ENCODE measurements at regions not wholly inside any gene's neighbourhood (a gene's known extent, or its start where the extent isn't known, plus 50 kb on each side); places are given as distances from the start of the nearest gene placed in this dataset.

DNA sequence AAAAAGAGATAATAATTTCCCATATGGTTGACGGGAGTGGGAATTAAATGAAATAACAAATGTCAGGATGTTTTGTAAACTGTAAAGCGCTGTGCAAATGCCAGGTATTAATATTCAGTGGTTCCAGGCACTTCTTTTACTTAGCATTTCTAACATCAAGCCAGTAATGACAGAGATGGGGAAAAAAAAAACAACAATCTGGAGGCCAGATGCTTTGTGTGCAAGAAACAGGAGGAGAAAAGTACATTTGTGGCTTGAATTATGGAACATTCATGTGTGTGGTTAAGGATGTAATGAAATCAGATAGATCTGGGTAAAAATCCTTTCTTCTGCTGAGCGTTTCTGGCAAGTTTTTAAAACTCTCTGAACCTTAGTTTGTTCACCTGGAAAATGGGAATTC lies 509.6 kb downstream of the FUT8 start:
- Mint-ChIP-seq H3K4me3 (ENCODE audit: unreplicated experiment) (no peak overlapping the region), H3K27ac (ENCODE audit: low read depth, unreplicated experiment) (no peak overlapping the region), H3K36me3 (ENCODE audit: insufficient read depth, unreplicated experiment) (no peaks in the 10 kb centered on the region), H3K27me3 (ENCODE audit: insufficient read depth, unreplicated experiment) (peaks cover 23% of the 10 kb centered on the region), H3K9me3 (ENCODE audit: unreplicated experiment) (no peaks in the 10 kb centered on the region), H3K4me1 (ENCODE audit: insufficient read depth, unreplicated experiment) (no peaks in the 10 kb centered on the region)
- CTCF ChIA-PET: no interaction called here
- intact Hi-C loops (cut with micrococcal nuclease): no loop called here
- BruUV-seq (replicated peaks): no TSS peak
- TF ChIP-seq, protein P1, sequence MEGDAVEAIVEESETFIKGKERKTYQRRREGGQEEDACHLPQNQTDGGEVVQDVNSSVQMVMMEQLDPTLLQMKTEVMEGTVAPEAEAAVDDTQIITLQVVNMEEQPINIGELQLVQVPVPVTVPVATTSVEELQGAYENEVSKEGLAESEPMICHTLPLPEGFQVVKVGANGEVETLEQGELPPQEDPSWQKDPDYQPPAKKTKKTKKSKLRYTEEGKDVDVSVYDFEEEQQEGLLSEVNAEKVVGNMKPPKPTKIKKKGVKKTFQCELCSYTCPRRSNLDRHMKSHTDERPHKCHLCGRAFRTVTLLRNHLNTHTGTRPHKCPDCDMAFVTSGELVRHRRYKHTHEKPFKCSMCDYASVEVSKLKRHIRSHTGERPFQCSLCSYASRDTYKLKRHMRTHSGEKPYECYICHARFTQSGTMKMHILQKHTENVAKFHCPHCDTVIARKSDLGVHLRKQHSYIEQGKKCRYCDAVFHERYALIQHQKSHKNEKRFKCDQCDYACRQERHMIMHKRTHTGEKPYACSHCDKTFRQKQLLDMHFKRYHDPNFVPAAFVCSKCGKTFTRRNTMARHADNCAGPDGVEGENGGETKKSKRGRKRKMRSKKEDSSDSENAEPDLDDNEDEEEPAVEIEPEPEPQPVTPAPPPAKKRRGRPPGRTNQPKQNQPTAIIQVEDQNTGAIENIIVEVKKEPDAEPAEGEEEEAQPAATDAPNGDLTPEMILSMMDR (IDR thresholded peaks at IDR 0.05; ENCODE audit: unreplicated experiment): no peak
- POLR2A ChIA-PET: no interaction called here
- no peak for DNase-seq (ENCODE audit: unreplicated experiment)

DNA sequence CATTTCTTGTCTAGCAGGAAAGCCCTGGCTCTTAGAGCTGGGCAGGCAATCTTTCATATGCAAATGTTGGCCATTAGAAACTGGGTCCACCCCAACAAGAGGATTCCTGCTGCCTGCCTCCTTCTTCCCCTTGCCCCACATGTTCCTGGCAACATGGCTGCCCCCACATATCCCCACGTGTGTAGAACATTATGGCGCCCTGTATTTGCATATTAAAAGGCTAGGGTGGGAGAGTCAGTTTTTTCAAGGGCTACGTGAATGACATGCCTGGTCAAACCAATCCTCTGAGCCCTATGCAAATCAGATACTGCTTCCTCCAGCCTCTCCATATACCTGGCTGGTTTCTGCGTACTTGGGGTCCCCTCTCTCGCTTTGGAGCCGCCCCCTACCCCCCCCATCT lies 514.0 kb downstream of the FUT8 start:
- TF ChIP-seq, protein P1 (IDR thresholded peaks at IDR 0.05; ENCODE audit: unreplicated experiment): no peak
- Mint-ChIP-seq H3K4me1 (ENCODE audit: insufficient read depth, unreplicated experiment) (no peaks in the 10 kb centered on the region), H3K9me3 (ENCODE audit: unreplicated experiment) (no peaks in the 10 kb centered on the region), H3K27me3 (ENCODE audit: insufficient read depth, unreplicated experiment) (peaks cover 49% of the 10 kb centered on the region), H3K4me3 (ENCODE audit: unreplicated experiment) (no peak overlapping the region), H3K27ac (ENCODE audit: low read depth, unreplicated experiment) (no peak overlapping the region), H3K36me3 (ENCODE audit: insufficient read depth, unreplicated experiment) (no peaks in the 10 kb centered on the region)
- CTCF ChIA-PET: no interaction called here
- DNase-seq (ENCODE audit: unreplicated experiment): no peak
- intact Hi-C loops (cut with micrococcal nuclease): no loop called here
- POLR2A ChIA-PET: no interaction called here
- BruUV-seq (replicated peaks): no TSS peak

DNA sequence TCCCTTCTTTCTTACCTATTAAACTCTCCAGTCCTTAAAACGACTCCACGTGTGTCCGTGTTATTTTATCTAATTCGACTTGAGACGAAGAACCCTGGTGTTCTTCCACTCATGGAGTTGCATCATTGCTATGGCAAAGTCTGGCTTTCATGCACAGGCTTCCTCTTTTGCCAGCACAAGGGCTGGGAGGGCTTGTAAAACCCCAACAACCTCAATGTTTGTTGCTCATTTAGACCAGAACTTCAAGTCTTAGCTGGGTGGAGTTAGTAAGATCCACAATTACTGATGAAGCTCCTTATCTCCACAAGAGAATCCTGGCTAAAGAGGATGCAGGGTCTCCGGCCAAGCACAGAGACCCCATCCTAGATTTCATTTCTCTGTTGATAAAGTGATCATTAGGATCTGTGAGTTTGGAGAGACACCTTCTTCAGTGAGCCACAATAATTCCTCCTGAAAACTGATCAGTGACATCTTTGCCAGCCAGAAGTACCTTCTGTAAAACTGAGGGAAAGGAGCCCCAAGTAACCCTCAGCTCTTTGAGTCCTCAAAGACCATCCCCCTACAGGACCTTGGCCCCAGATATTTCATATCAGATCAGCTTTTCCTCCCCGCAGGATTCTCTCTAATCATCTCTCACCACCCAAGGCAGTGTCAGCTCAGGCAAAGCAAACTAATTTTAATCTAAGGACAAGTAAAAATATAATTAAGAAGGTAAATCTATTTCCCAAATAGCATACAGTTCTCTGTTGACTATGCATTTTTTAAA lies 514.6 kb downstream of the FUT8 start:
- POLR2A ChIA-PET: no interaction called here
- intact Hi-C loops (cut with micrococcal nuclease): no loop called here
- BruUV-seq (replicated peaks): no TSS peak
- no peak overlapping the region for H3K4me3 Mint-ChIP-seq (ENCODE audit: unreplicated experiment)
- DNase-seq (ENCODE audit: unreplicated experiment): no peak
- H3K4me1 Mint-ChIP-seq (ENCODE audit: insufficient read depth, unreplicated experiment): no peaks in the 10 kb centered on the region
- TF ChIP-seq, protein P1 (IDR thresholded peaks at IDR 0.05; ENCODE audit: unreplicated experiment): no peak
- peaks cover 49% of the 10 kb centered on the region for H3K27me3 Mint-ChIP-seq (ENCODE audit: insufficient read depth, unreplicated experiment)
- no peaks in the 10 kb centered on the region for H3K36me3 Mint-ChIP-seq (ENCODE audit: insufficient read depth, unreplicated experiment)
- no peak overlapping the region for H3K27ac Mint-ChIP-seq (ENCODE audit: low read depth, unreplicated experiment)
- no peaks in the 10 kb centered on the region for H3K9me3 Mint-ChIP-seq (ENCODE audit: unreplicated experiment)
- CTCF ChIA-PET: no interaction called here

DNA sequence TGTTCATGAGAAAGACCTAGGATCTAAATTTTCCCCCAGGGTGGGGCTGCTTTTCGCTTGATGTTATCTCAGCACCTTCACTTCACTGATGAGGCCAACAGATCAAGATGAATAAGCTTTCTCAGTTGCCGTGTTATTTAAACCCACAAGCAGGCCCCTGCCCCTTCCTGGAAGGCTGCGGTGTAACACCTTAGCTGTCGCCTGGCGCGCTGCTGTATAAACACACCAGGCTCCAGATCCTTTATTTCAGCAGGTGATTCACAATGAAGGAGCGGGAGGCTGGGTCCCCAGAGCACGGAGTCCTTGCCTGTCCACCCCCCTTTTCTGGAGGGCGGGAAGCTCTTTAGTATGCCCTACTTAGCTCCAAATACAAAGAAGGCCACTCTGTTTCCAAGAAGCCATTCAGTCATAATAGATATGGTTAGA lies 515.4 kb downstream of the FUT8 start:
- DNase-seq (ENCODE audit: unreplicated experiment): no peak
- TF ChIP-seq, protein P1 (IDR thresholded peaks at IDR 0.05; ENCODE audit: unreplicated experiment): no peak
- intact Hi-C loops (cut with micrococcal nuclease): no loop called here
- H3K27ac Mint-ChIP-seq (ENCODE audit: low read depth, unreplicated experiment): no peak overlapping the region
- no peaks in the 10 kb centered on the region for H3K9me3 Mint-ChIP-seq (ENCODE audit: unreplicated experiment)
- H3K4me1 Mint-ChIP-seq (ENCODE audit: insufficient read depth, unreplicated experiment): no peaks in the 10 kb centered on the region
- peaks cover 49% of the 10 kb centered on the region for H3K27me3 Mint-ChIP-seq (ENCODE audit: insufficient read depth, unreplicated experiment)
- ChIA-PET POLR2A (no interaction called here), CTCF (interaction anchor here (1.3 kb wide), 1 partner anchor 34 kb away, joined by 3 read pairs; no protein-coding TSS in a partner anchor)
- H3K4me3 Mint-ChIP-seq (ENCODE audit: unreplicated experiment): no peak overlapping the region
- no peaks in the 10 kb centered on the region for H3K36me3 Mint-ChIP-seq (ENCODE audit: insufficient read depth, unreplicated experiment)
- BruUV-seq (replicated peaks): no TSS peak

All from MCF 10A (cell line).